ENCODE measurements at regions not wholly inside any gene's neighbourhood (a gene's known extent, or its start where the extent isn't known, plus 50 kb on each side); places are given as distances from the start of the nearest gene placed in this dataset.

DNA sequence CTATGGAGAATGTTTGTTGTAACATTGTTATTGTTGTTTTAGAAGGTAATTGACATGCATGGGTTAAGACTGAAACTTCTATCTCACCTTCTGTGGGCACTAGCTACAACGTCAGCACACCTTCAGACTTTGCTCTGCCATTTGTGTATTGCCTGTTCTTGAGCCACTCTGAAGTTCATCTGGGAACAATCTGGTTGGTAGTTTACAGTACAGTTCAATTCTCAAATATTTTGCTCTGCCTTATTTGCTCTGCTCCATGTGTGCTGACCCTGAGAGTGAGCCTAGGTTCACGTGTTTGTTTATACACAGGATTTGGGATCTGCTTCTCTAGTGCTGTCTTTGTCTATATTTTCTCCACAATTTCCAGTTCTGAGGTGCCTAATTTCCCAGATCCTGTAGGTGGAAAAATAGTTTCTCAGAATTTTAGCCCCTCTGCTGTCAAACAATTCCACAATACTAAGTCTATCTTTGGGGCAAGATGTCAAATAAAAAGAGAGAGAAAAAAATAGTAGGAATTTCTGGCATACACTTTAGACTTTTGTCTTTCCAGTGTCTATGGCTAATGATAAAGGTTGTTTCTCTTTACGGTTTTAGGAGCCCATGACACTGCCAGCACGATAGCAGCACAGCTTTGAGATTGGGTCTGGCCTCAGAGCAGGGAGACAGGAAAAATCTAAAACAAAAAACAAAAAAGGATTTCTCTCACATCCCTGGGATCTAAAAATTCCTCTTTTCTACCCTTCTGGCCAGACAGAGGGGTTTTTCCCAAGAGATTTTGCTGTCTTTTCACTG is 721.4 kb downstream of the VGLL3 start:
- peaks cover 16% of the 10 kb centered on the region; the same call in 1 of the 2 replicates for H3K27me3 ChIP-seq (ENCODE audit: low read length)
- no peak for DNase-seq
- H3K9me3 ChIP-seq (ENCODE audit: low read length), result no peaks in the 10 kb centered on the region
- no peak overlapping the region for H3K27ac ChIP-seq (ENCODE audit: low read length)
- H3K4me2 ChIP-seq (ENCODE audit: low read length), result no peak overlapping the region
- CTCF ChIA-PET, result no interaction called here
- TF ChIP-seq EZH2 (IDR thresholded peaks at IDR 0.05; ENCODE audit: low read length, unreplicated experiment), result no peak
- TF ChIP-seq, protein P1, sequence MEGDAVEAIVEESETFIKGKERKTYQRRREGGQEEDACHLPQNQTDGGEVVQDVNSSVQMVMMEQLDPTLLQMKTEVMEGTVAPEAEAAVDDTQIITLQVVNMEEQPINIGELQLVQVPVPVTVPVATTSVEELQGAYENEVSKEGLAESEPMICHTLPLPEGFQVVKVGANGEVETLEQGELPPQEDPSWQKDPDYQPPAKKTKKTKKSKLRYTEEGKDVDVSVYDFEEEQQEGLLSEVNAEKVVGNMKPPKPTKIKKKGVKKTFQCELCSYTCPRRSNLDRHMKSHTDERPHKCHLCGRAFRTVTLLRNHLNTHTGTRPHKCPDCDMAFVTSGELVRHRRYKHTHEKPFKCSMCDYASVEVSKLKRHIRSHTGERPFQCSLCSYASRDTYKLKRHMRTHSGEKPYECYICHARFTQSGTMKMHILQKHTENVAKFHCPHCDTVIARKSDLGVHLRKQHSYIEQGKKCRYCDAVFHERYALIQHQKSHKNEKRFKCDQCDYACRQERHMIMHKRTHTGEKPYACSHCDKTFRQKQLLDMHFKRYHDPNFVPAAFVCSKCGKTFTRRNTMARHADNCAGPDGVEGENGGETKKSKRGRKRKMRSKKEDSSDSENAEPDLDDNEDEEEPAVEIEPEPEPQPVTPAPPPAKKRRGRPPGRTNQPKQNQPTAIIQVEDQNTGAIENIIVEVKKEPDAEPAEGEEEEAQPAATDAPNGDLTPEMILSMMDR (conservative IDR thresholded peaks at IDR 0.05; ENCODE audit: low read depth, low read length), result no peak
- no peak for TF ChIP-seq EZH2phosphoT487 (IDR thresholded peaks at IDR 0.05; ENCODE audit: borderline replicate concordance, low read length)
- POLR2A ChIA-PET (ENCODE audit: unreplicated experiment), result no interaction called here
- H3K79me2 ChIP-seq (ENCODE audit: low read length), result no peaks in the 10 kb centered on the region
- H3F3A ChIP-seq (ENCODE audit: low read length, unreplicated experiment), result no peaks in the 10 kb centered on the region
- no peaks in the 10 kb centered on the region for H3K36me3 ChIP-seq (ENCODE audit: low read depth, low read length)
- H3K4me1 ChIP-seq (ENCODE audit: insufficient read depth, low read length), result no peaks in the 10 kb centered on the region
- no peak for ATAC-seq
- no peak overlapping the region for H3K9ac ChIP-seq (ENCODE audit: low read length)
- H3K9me2 ChIP-seq (replicated peaks; ENCODE audit: low read length), result no peaks in the 10 kb centered on the region
- no peak overlapping the region for H3K4me3 ChIP-seq (ENCODE audit: low read length)
- H4K20me1 ChIP-seq (ENCODE audit: low read length), result no peaks in the 10 kb centered on the region
- no peak overlapping the region for H2AFZ ChIP-seq (ENCODE audit: low read length)
- no TSS peak for BruUV-seq (replicated peaks)
- intact Hi-C loops (cut with micrococcal nuclease), result no loop called here

GRCh38 chr3:86257955-86258641 is 732.9 kb downstream of the VGLL3 start:
- Histone ChIP-seq H3K9ac (ENCODE audit: low read length) (no peak overlapping the region), H4K20me1 (ENCODE audit: low read length) (no peaks in the 10 kb centered on the region), H3K9me3 (ENCODE audit: low read length) (no peaks in the 10 kb centered on the region), H2AFZ (ENCODE audit: low read length) (no peak overlapping the region), H3F3A (ENCODE audit: low read length, unreplicated experiment) (no peaks in the 10 kb centered on the region), H3K9me2 (replicated peaks; ENCODE audit: low read length) (no peaks in the 10 kb centered on the region), H3K4me2 (ENCODE audit: low read length) (no peak overlapping the region), H3K4me3 (ENCODE audit: low read length) (no peak overlapping the region), H3K36me3 (ENCODE audit: low read depth, low read length) (no peaks in the 10 kb centered on the region), H3K27ac (ENCODE audit: low read length) (no peak overlapping the region), H3K4me1 (ENCODE audit: insufficient read depth, low read length) (no peaks in the 10 kb centered on the region), H3K27me3 (ENCODE audit: low read length) (no peaks in the 10 kb centered on the region), H3K79me2 (ENCODE audit: low read length) (no peaks in the 10 kb centered on the region)
- ATAC-seq (no peak), DNase-seq (no peak)
- intact Hi-C loops (cut with micrococcal nuclease), result no loop called here
- no TSS peak for BruUV-seq (replicated peaks)
- POLR2A ChIA-PET (ENCODE audit: unreplicated experiment), result no interaction called here
- TF ChIP-seq, protein P1 (conservative IDR thresholded peaks at IDR 0.05; ENCODE audit: low read depth, low read length), result no peak
- TF ChIP-seq EZH2phosphoT487 (IDR thresholded peaks at IDR 0.05; ENCODE audit: borderline replicate concordance, low read length) (no peak), EZH2 (IDR thresholded peaks at IDR 0.05; ENCODE audit: low read length, unreplicated experiment) (no peak)
- CTCF ChIA-PET, result no interaction called here

GRCh38 chr3:86254480-86254879 is 736.5 kb downstream of the VGLL3 start:
- H3K9me3 ChIP-seq (ENCODE audit: low read length), result no peaks in the 10 kb centered on the region
- H4K20me1 ChIP-seq (ENCODE audit: low read length), result no peaks in the 10 kb centered on the region
- no peak for ATAC-seq
- H2AFZ ChIP-seq (ENCODE audit: low read length), result no peak overlapping the region
- POLR2A ChIA-PET (ENCODE audit: unreplicated experiment), result no interaction called here
- no peaks in the 10 kb centered on the region for H3F3A ChIP-seq (ENCODE audit: low read length, unreplicated experiment)
- no peaks in the 10 kb centered on the region for H3K27me3 ChIP-seq (ENCODE audit: low read length)
- H3K9ac ChIP-seq (ENCODE audit: low read length), result no peak overlapping the region
- DNase-seq, result no peak
- no peak overlapping the region for H3K27ac ChIP-seq (ENCODE audit: low read length)
- no peak overlapping the region for H3K4me2 ChIP-seq (ENCODE audit: low read length)
- no peak overlapping the region for H3K4me3 ChIP-seq (ENCODE audit: low read length)
- no peaks in the 10 kb centered on the region for H3K36me3 ChIP-seq (ENCODE audit: low read depth, low read length)
- 0 out of 2 replicates have a peak, but pooled peaks cover 3% of the 10 kb centered on the region for H3K4me1 ChIP-seq (ENCODE audit: insufficient read depth, low read length)
- H3K9me2 ChIP-seq (replicated peaks; ENCODE audit: low read length), result no peaks in the 10 kb centered on the region
- BruUV-seq (replicated peaks), result no TSS peak
- TF ChIP-seq, protein P1 (conservative IDR thresholded peaks at IDR 0.05; ENCODE audit: low read depth, low read length), result no peak
- no peak for TF ChIP-seq EZH2 (IDR thresholded peaks at IDR 0.05; ENCODE audit: low read length, unreplicated experiment)
- TF ChIP-seq EZH2phosphoT487 (IDR thresholded peaks at IDR 0.05; ENCODE audit: borderline replicate concordance, low read length), result no peak
- H3K79me2 ChIP-seq (ENCODE audit: low read length), result no peaks in the 10 kb centered on the region
- intact Hi-C loops (cut with micrococcal nuclease), result no loop called here
- CTCF ChIA-PET, result interaction anchor here (0.6 kb wide), 1 partner anchor 753 kb away, joined by 3 read pairs; no protein-coding TSS in a partner anchor
